Bronchial epithelial cell (primary cell): ENCODE measurements at regions not wholly inside any gene's neighbourhood (a gene's known extent, or its start where the extent isn't known, plus 50 kb on each side); places are given as distances from the start of the nearest gene placed in this dataset.
A peak's percentile ranks its signal among the peaks of the same experiment; 100 is the strongest.

Experiments used
- DNase-seq: peaks from one replicate; pipeline ENCODE4 v3.0.0-alpha.2; 2010; ENCODE audit warnings: low read depth
- FAIRE-seq: peaks from 2 replicates; lab custom pipeline; 2011; peaks lifted over from hg19 to GRCh38; lab: Jason Lieb, UNC
- H3K27me3 ChIP-seq: 2 replicates; pipeline ENCODE4 v1.5.1; 2011; ENCODE audit warnings: low read length; ENCODE audit not compliant: control insufficient read depth, insufficient read depth
- H3K36me3 ChIP-seq: 2 replicates; pipeline ENCODE4 v1.5.1; 2011; ENCODE audit warnings: low read length; ENCODE audit not compliant: control insufficient read depth, insufficient read depth
- H3K4me3 ChIP-seq: 2 replicates; pipeline ENCODE4 v1.5.1; 2011; ENCODE audit warnings: mild to moderate bottlenecking, low read depth, low read length, control low read depth
- TF ChIP-seq, protein P1 (sequence below): IDR thresholded peaks from 2 replicates; pipeline ENCODE4 v1.5.1; 2011; ENCODE audit warnings: mild to moderate bottlenecking, moderate library complexity, low read length, control low read depth, inconsistent platforms; ENCODE audit not compliant: insufficient read depth, severe bottlenecking

DNA sequence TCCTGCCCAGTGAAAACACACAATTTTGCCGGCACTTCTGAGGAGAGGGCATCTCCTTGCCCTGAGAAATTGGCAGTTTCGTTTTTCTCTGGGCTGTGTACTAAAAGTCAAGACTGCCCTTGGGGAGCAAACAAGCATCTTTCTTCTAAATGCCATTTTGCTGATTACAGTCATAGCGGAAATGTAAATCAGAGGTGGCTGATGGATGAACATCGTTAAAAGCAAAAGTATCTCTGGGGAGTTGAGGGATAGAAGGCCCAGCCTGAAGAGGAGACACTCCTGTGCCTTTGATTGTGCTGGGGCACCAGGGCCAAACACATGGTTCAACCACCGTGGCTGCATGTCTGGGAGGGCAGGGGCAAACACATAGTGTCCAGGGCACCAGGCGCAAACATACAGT lies 49.8 kb downstream of the ABCC12 start:
- DNase-seq: no peak
- H3K36me3 ChIP-seq: no peaks in the 10 kb centered on the region
- FAIRE-seq: no peak

DNA sequence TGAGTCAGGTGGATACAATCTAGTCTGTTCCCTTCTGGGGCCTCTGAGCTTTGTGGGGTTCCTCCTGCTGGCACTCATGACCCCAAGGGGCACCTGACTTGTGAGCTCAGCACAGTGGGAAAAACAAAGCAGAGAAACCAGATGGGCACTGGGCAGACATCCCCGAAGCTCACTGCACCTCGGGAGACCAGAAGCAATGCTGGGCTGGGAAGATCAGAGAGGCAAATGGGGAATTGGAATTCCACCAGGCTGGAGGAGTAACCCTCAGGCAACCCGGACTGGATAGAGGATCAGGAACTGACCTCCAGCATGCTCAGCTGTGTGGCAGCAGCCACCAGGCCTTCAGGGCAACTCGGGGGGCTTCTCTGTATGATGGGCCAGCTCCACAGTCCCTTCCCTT lies 50.3 kb downstream of the ABCC12 start:
- TF ChIP-seq, protein P1, sequence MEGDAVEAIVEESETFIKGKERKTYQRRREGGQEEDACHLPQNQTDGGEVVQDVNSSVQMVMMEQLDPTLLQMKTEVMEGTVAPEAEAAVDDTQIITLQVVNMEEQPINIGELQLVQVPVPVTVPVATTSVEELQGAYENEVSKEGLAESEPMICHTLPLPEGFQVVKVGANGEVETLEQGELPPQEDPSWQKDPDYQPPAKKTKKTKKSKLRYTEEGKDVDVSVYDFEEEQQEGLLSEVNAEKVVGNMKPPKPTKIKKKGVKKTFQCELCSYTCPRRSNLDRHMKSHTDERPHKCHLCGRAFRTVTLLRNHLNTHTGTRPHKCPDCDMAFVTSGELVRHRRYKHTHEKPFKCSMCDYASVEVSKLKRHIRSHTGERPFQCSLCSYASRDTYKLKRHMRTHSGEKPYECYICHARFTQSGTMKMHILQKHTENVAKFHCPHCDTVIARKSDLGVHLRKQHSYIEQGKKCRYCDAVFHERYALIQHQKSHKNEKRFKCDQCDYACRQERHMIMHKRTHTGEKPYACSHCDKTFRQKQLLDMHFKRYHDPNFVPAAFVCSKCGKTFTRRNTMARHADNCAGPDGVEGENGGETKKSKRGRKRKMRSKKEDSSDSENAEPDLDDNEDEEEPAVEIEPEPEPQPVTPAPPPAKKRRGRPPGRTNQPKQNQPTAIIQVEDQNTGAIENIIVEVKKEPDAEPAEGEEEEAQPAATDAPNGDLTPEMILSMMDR: no peak
- FAIRE-seq: no peak
- Histone ChIP-seq H3K4me3 (no peak overlapping the region), H3K27me3 (peaks cover 5% of the 10 kb centered on the region), H3K36me3 (no peaks in the 10 kb centered on the region)
- DNase-seq: no peak

More for the DNA sequence above, 49.8 kb downstream of the ABCC12 start:
- Histone ChIP-seq H3K4me3 (no peak overlapping the region), H3K27me3 (peaks cover 6% of the 10 kb centered on the region)
- TF ChIP-seq, protein P1: no peak

DNA sequence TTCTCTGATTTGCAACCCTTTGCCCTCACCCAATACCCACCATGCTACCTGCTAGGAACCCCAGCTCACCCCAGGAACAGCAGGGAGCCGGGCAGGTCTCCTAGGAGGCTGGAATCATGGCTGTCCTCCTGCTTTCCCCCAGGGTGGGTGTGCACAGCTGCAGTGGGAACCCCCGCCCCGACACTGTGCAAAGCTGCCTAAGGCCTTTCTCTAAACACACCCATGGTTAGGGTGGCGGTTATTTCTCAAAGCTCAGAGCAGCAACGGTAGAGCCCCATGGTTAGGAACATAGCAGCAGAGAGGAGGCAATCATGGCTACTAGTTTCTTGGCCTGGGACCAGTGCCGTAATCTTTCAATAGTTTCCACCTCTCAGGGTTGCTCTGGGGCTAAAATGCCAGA lies 52.2 kb downstream of the ABCC12 start:
- Histone ChIP-seq H3K4me3 (no peak overlapping the region), H3K36me3 (no peaks in the 10 kb centered on the region), H3K27me3 (peaks cover 3% of the 10 kb centered on the region)
- FAIRE-seq (no peak), DNase-seq (no peak)
- TF ChIP-seq, protein P1: no peak

DNA sequence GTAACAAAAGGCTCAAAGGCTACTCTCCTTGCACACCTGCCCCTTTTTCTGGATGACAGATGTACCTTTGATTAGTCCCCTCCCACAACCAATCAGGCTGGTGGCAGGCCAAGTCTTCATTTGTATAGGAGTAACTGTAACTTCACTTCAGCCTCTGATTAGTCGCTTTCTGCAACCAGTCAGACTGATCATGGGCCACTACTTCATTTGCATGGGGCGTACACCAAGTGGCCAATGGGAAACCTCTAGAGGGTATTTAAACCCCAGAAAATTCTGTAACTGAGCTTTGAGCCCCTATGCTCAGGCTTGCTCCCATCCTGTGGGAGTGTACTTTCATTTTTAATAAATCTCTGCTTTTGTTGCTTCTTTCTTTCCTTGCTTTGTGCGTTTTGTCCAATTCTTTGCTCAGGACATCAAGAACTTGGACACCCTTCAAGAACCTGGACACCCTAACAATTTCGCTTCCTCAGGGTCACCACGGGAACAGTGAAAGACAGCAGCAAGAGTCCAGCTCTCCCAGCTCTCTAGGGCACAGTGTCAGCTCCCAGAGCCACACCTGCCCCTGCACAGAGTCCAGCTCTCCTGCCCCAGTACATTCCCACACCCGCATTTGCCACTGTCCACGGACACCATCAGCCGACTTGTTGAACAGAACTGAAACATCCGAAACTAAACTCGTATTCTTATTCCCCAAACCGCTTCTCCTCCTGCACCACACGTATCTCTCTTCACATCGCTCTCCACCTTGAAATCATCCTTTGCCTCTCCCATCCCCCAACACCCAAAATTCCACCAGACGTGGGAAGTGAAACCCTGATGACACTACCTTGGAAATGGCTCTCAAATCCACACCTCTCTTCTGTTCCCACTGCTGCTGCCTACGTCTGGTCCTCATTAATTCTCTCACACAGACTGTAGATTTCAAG lies 53.4 kb downstream of the ABCC12 start:
- no peak for FAIRE-seq
- Histone ChIP-seq H3K4me3 (no peak overlapping the region), H3K36me3 (no peaks in the 10 kb centered on the region), H3K27me3 (peaks cover under 1% of the 10 kb centered on the region)
- TF ChIP-seq, protein P1: no peak
- no peak for DNase-seq

DNA sequence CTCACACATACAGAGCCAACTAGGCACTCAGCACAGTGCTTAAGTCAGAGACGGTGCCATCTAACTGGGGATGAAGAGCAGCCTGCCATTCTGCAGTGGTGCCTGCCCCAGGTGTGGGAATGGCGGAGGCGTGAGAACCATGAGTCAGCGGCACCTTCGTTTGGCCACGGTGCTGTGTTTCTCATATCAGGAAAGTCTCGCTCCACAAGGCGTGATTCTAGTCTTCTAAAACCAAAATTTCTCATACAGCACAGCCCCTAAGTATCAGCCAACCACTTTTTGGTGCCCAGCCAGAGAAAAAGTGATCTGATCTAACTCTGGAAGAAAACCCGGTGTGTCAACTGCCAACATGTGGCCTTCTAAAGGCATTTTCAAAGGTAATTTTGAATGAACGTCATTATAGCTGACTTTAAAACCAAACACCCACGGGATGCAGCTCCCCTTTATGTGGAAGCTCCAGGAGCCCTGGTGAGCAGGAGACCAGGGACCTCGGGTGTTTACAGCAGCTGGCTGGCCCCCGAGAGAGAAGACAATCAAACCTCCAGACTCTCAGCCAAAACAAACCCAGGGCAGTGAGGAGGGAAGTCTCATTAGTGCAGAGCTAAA lies 54.6 kb downstream of the ABCC12 start:
- Histone ChIP-seq H3K27me3 (no peaks in the 10 kb centered on the region), H3K4me3 (no peak overlapping the region), H3K36me3 (no peaks in the 10 kb centered on the region)
- DNase-seq (peak; percentile 38), FAIRE-seq (peak; percentile 88)
- TF ChIP-seq, protein P1: no peak
